ENCODE measurements at regions not wholly inside any gene's neighbourhood (a gene's known extent, or its start where the extent isn't known, plus 50 kb on each side); places are given as distances from the start of the nearest gene placed in this dataset.
A peak's percentile ranks its signal among the peaks of the same experiment; 100 is the strongest.
"Not testable (repeated sequence)": the region's sequence is repeated elsewhere in the genome, so short reads cannot be mapped to it uniquely, and the experiment has no call there.

DNA sequence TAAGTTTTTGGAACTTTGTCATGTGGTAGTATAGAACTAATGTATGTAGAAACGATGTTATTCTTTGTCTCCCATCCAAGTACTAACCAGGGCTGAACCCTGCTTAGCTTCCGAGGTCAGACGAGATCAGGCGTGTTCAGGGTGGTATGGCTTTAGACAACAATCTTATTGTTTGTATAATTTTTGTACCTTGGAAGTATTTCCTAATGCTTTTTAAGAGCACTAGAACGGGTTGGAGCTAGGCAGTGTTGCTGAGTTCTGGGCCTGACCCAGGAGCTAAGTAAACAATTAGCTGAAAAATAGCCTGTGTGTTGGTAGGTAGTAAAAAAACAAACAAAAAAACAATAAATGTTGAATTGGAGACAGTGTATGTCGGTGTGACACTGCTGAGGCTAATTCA lies 244.3 kb downstream of the EMP1 start:
- no peak for DNase-seq (ENCODE audit: low spot score)

DNA sequence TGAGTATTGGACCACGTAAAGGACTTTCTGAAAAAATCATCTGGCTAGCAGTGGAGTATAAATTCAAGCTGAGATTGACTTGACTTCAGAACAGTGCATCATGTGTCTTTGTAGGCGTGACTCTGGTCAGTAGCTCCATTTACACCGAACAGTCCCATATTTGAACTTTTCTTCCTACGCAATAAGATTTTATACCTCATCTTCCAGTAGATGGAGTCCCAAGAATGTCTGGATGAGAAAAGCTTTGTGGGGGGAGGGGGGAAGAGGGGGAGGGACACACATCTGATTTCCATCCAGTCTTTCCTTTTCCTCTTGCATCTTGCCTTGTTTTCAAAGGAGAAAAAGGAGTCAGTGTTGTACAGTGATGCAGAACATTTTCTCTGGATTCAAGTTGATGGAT lies 241.0 kb downstream of the EMP1 start:
- no peak for DNase-seq (ENCODE audit: low spot score)

DNA sequence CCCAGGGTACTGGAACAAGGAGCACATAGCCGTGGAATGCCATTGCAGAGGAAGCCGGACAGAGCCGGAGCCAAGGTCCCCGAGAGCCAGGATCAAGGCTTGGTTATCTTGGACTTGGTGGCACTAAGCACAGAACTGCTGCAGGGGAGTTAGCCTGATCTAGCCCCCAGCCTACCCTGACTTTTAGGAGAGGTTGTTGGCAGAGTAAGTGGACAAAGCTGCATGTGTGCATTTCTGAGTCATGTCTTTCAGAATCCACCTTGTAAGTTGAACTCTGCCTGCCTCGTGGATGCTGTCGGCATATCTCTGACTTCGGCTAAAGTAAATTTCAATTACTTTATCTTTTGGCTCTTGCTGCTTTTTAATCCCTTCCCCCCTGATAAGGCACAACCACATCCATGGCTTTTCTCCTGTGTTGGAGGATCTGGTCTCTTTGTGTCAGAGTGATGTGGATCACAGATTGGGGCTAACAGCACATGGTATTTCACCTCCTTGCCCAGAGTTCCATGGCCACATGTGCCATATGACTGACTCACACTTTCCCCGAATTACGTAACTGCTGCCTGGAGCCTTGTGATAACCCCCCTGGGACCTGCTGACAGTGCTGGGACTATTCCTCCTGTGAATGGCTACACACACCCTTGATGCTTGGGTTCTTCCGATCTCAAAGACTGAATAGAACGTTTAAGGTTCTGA lies 240.3 kb downstream of the EMP1 start:
- DNase-seq (ENCODE audit: low spot score), result no peak

DNA sequence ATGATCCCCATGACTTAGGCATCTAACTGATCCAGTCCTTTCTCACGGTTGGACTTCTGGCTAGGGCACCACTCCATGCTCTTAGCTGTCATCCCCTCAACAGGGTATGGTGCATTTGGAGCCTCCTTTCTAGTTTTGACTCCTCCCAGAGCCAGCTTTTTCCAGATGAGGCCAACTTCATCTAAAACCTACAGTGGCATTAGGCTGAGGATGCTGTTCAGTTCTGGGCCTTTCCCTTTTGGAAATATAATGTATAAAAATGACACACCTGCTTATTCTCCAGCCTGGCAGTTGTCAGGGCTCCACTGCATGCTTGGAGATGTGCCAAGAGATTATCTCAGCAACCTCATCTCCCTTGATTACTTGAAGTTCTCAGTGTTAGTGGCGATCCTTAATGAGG lies 239.7 kb downstream of the EMP1 start:
- DNase-seq (ENCODE audit: low spot score), result no peak

DNA sequence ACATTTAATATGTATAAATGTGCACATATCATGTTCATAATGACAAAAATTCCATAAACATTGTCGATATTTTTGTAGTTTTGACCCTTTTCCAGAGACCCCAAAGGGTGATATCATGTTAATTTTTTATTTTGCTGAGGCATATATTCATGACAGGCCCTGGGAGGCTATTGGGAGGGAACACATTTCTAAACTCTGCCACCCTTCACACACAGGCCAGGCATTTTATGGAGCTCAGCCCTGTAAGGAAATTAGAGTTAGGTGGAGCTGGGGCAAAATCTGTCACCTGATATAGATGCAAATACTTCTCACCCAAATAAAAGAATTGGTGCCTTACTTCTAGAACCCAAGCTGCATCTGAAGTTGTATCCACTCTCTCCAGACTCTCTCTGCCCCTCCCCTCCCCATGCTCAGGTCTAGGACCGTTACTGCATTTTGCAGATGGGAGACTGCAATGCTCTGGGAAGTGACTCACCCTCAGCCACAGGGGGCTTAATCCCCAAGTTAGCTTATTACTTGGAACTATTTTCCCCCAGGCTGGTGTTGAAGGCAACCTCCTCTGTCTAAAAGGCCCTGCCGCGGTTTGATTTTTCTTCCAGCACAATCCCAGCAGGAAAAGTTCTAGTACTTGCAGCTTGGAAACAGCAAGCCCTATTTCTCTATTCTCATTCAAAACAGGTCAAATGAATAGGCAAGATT lies 238.9 kb downstream of the EMP1 start:
- DNase-seq (ENCODE audit: low spot score), result no peak

DNA sequence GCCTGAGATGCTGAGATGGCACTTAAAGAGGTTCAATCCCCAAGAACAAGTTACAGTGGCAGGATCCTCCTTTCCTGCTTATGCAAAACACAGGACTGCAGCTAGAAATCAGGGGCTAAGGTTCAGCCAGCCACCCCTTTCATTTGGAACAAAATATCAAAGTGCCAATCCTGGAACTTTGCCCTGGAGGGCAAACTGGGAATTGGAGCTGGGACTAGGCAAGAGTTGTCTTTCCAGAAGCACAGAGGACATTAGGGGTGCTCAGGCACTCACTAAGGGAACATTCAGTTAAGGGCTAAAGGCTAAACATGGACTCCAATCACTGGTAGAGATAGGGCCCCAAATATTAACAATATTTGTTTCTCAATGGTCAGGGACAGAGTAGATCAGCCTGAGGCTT lies 237.2 kb downstream of the EMP1 start:
- DNase-seq (ENCODE audit: low spot score), result no peak

DNA sequence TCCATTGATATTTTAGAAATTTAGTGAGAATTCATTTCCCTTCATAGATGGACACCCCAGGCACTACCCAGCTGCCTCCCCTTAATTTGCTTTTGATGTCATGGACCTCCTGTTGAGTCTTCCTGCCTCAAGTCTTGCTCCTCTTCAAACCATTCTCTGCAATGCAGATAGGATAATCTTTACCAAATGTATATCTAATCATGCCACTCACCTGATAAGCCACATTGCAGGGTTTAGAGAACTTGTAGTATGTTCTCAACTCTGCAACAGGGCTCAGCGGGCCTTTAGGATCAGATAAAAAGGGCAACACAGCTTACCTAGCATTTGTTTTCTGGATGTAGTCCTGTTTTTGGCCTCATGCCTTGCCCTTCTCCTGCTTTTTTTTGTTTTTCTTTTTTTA lies 234.5 kb downstream of the EMP1 start:
- DNase-seq (ENCODE audit: low spot score), result no peak

DNA sequence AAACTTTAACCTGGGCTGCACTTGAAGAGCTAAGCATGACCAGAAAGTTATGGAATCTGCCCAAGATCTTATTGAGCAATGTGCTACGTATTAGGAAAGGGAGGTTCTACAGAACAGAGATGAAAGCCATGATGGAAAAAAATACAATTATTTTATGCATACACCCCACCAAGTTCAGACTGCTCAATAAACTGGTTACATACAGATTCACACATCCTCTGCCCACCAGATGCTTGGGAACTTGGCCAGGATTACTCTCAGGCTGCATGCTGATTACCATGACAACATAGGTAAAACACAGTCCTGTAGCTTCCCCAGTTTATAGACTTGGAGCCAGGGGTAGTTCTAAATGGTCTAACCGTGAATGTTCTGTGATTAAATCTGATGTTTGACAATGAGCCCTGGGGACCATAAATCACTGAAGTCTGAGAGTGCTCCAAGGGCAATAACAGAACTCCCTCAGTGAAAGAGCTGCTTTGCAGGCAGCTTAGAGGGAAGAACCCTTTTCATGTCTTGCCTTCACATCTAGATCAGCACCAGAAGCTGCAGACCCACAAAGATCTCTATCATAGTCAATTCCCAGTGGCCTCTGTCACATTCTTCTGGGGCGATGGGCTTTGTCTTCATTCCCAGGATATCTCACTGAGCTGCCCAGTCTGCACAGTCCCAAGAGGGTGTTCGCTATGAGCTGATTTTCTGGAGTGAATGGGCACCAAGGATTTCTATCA lies 232.2 kb downstream of the EMP1 start:
- DNase-seq (ENCODE audit: low spot score), result no peak

DNA sequence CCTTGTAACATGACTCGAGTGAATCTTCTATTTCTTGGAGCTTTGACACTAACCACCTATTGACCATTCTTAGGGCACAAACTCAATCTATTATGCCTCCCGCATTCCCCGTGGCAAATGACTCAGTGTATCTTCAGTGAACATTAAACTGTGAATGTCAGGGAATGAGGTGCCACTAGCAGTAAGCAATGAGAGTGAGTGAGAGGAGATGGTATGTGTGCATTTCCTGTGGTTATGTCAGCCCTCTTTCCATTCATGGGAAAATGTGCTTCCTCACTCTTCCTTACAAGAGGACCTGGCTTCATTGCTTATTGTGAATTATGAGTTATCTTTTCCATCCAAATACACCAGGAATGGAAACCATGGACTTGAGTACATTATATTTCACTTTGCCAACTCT lies 229.2 kb downstream of the EMP1 start:
- DNase-seq (ENCODE audit: low spot score), result no peak

DNA sequence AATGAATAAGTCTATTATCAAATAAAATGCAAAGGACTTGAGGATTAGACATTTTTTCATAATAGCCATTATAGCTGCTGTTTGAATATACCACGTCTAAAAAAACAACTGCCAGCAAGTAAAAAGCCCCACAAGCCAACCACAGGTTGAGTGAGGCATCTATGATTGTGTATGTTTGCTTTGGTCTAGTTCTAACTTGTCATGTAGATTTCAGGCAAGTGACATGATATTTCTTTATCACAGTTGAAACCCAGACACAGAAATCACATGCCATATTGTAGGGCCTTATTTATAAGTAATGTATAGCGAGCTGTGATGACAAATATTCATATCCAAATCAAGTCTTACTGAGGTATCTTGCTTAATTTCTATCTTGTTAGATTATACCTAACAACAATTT lies 225.8 kb downstream of the EMP1 start:
- no peak for DNase-seq (ENCODE audit: low spot score)

DNA sequence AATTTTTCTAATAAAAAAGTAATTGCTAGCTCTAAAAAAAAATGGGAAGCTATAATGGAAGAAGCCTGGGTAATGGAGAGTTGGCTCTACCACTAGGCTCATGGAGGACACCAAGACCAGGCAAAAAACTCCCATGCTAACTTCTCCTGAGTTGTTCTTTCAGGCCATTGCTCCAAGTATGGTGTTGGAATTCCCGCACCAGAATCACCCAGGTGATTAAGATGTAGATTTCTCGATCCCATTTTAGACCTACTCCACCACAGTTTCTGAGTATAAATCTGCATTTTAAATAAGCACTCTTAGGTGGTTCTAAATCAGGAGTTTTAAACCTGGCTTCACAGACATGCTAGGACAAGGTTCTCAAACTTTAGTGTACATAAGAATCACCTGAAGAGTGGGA lies 221.0 kb downstream of the EMP1 start:
- no peak for DNase-seq (ENCODE audit: low spot score)

DNA sequence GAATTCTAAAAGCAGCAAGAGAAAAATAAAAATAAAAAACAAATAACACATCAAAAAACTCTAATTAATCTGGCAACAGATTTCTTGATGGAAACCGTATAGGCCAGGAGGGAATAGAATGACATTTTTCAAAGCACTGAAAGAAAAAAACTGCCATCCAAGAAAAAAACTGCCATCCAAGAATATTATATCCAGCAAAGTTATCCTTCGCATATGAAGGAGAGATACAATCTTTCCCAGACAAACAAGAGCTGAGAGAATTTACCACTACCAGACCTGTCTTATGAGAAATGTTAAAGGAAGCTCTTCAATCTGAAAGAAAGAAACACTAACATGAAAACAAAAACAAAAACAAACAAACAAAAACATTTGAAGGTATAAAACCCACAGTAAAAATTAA lies 214.8 kb downstream of the EMP1 start:
- no peak for DNase-seq (ENCODE audit: low spot score)

DNA sequence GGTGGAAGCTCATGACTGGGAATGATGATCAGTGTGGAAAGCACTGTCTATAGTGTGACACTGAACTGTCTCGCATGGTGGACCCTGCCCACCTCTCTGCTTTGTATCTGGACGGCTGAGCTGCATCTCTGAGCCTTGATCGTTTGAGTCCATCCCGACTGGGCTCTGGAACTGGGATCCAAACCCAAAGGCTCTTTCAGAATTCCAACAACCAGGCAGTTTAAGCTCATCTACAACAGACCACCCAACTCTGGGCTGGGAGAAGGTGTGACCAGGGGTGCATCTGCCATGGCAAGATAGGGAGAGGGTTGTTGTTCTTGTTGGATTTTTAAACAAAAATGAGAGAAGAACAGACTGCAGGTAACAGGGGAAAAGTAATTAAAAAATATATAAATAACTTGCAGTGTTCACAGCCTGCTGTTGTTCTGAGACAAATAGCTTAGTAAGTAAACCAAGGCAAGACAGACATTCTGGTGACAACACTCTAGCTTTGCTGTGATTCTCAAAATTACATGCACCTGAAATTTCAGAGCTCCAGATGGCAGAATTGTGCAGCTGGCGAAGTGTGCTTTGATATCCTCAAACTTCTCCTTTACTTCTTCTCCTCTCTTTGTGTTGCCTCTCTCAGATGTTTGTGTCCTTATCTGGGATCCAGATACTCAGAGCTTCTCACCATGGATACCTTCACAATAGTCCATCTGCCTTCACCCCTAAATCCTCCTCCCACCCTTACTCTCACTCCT lies 209.6 kb downstream of the EMP1 start:
- DNase-seq (ENCODE audit: low spot score), result no peak

DNA sequence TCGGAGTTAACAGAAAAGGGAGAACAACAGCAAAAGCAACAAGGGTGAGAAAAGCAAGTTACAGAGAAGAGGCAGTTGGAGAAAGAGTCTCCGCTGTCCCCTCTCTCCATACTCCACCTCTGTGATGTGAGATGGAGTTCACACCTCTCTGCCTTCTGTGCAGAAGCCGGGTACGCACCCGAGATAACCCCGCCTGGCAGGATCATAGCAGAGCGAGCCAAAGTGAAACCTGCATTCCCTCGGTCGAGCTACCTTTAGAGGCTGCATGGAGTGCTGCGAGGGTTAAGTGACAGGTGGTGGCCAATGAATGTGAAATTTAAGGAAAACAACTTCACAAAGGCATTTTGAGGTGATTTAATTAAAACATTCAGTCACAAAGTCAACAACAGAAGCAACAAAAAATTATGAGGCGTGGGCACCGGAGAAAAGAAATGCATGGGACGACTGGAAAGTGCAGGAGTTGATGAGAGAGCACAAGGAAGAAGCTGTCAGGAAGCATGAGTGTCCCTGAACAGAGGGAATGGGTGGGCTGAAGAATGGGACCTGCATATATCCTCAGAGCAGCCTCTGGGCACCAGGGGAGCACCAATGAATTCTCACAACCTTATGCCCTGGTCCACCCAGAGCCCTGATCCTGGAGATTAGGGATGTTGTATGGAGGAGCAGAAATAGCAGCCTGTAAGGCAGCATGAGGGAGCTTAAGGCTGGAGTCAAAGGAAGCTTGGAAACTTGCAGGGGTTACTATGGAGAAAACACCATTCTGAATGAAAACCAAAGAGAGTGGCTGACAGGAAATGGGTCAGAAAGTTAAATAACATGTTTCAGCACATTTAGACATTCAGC lies 208.3 kb downstream of the EMP1 start:
- DNase-seq (ENCODE audit: low spot score), result no peak

DNA sequence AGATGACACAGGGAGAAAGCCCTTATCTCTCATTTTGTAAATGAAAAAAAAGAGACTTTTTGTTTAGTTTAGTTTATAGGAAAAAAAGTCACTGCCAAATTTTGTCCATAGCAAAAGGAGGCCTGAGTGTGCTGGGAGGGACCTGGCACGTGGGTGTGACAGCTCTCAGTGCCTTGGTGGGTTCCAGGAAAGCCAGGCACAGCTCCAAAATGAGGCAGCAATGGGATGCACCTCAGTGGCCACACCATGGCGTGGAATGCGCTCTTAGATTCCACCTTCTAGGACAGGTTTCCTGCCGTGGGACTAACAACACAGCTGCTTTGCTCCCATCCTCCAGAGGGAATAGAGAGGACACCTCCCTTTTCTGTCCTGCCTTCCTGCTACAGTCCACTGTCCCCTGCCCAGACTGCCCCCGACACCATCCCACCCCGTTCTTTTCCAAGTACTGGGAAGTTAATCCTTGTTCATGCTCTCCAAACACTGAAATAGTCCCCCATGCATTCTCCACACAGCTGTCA lies 207.6 kb downstream of the EMP1 start:
- DNase-seq (ENCODE audit: low spot score), result no peak

DNA sequence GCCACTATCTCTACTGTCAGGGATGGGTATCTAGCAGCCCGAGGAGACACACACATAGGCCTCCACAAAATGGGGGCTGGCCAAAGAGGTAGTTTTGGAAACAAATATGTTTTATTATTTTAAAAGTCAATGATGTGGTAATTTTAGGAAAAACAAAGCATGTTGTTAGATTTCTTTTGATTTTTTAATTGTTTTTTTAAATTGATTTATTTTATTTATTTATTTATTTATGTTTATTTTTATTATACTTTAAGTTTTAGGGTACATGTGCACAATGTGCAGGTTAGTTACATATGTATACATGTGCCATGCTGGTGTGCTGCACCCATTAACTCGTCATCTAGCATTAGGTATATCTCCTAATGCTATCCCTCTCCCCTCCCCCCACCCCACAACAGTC lies 194.8 kb downstream of the EMP1 start:
- DNase-seq (ENCODE audit: low spot score), result not testable (repeated sequence)

DNA sequence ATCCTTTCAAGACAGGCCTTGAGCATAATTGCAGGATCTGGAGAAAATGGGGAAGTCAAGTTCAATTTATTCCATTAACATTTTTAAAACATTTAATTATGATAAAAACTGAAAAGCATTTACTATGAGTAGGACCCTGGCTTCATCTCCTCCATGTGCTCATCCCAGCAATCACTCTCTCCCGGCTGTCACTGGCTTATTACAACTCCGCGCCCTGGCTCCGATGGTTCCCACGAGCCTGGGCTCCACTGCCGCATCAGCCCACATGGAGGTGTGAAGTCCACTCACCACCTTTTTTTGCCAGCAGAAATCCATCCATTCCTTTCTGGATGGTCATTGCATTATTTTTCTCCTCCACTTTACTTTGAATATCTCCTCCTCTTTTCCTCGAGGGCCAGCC lies 194.4 kb downstream of the EMP1 start:
- no peak for DNase-seq (ENCODE audit: low spot score)

DNA sequence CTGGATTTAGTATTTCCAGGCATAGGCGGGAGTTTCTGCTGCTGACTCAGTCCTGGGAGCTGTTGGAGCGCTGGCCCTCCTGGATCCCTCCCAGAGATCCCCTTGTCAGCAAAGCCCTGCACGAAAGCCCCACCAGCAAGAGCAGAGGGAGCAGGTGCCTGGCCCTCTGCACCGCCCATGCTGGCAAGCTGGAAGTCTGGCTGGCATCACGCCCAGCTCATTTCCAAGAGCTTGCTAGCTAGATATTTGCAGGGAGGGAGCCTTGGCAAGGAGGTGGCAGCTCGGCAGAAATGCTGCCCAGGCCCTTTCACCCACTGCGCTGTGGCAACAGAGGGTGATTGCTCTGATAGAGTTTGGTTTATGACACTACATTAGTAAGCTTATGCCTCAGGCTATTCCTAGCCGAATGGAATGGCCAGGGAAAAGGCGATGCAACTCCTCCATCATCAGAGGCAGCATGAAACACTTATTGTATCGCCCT lies 193.9 kb downstream of the EMP1 start:
- DNase-seq (ENCODE audit: low spot score), result peak; percentile 95

DNA sequence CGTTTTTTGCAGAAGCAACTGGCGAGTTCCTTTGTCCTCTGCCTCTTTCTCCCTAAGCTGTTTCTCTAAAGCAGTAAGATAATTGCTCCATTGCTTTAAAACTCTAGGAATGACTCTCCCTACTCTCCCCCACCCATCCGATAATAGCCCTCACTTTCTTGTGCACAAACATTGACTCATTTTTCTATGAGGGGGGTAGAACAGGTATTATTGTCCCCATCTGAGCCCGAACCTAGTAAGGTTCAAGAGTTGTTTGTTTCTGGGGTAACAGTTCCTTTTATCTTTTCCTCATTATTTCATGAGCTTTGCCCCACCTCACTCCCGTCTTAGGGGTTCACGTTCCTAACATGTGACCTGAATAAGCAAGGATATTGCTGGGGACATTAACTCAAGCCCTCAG lies 190.6 kb downstream of the EMP1 start:
- DNase-seq (ENCODE audit: low spot score), result no peak

DNA sequence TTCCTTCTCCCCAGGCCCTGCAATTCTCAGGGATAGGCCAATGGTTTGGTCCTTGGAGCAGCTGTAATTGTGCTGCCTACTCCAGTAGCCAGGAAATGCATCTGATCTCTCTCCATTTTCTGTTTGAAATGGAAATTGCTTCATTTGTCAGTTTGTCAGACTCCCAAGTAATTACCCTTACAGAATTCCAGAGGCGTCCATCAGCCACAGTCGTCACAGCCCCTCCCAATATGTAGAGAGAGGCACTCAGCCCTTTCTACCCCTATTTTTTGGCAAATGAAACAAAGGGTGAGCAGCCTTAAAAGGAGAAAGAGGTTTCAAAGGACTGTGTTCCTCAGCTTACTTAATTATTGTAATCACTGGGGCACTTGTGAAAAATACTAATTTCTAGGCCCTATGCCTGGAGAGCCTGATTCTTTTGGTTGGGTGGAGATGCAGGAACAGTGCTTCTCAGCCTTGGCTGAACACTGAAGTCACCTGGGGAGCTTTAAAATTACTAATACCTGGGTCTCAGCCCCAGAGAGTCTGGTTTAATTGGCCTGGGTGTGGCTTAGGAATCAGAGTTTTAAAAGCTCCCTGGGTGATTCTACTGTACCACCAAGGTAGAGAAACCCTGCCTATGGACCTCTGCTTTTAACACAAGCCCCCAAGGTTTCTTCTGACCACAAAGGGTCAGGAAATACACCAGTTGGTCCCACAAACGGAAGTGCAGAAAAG lies 190.0 kb downstream of the EMP1 start:
- no peak for DNase-seq (ENCODE audit: low spot score)

DNA sequence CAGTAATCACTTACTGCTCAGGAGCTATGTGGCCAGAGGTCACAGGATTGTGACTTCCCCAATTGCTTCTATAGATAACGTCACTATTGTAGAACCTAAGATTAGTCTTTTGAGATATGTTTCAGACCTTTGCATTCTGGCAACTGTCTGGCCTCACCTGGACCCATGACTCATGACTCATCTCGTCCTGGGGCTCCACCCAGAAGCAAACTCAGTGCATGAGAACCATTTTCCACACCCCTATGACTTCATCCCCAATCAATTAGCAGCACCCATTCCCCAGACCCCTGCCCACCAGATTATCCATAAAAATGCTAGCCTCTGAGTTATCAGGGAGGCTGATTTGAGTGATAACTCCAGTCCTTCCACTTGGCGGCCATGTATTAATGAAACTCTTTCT lies 186.9 kb downstream of the EMP1 start:
- no peak for DNase-seq (ENCODE audit: low spot score)
